Cardiac fibroblast (primary cell): ENCODE measurements at regions not wholly inside any gene's neighbourhood (a gene's known extent, or its start where the extent isn't known, plus 50 kb on each side); places are given as distances from the start of the nearest gene placed in this dataset.

Source experiments
- DNase-seq, 2 donors: peaks; one replicate each; pipeline versions ENCODE4 v3.0.0 to v3.0.0-alpha.2; 2010; ENCODE audit warnings: low read depth in 2 of 2
- H3K4me3 ChIP-seq, 2 donors: replicated peaks in 1 of 2; 1 replicate in 1 of 2; 2 replicates in 1 of 2; pipeline ENCODE4 v1.5.1; 2011; ENCODE audit warnings: low read depth in 2 of 2, low read length in 2 of 2, mild to moderate bottlenecking in 2 of 2, moderate library complexity in 1 of 2
- TF ChIP-seq, protein P1 (sequence below): IDR thresholded peaks from one replicate; pipeline ENCODE4 v1.5.1; 2011; ENCODE audit warnings: low read depth, mild to moderate bottlenecking, low read length, inconsistent platforms

DNA sequence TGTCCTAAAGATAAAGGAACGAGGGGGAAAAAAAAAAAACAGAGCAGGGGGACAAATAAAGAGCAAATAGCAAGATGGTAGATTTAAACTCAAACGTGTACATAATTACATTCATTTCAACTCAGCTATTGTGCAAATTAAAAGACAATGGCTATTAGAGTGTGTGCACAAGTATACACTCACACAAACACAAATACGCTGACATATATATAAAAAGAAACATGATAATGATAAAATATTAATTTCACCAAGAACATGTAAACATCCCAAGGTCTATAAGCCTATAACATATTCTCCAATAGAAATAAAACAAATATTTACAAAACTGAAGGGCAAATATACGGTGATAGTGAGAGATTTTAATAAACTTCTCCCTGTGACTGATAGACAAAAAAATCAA is 1354.9 kb upstream of the GJE1 start:
- H3K4me3 ChIP-seq: no peak overlapping the region
- TF ChIP-seq, protein P1, sequence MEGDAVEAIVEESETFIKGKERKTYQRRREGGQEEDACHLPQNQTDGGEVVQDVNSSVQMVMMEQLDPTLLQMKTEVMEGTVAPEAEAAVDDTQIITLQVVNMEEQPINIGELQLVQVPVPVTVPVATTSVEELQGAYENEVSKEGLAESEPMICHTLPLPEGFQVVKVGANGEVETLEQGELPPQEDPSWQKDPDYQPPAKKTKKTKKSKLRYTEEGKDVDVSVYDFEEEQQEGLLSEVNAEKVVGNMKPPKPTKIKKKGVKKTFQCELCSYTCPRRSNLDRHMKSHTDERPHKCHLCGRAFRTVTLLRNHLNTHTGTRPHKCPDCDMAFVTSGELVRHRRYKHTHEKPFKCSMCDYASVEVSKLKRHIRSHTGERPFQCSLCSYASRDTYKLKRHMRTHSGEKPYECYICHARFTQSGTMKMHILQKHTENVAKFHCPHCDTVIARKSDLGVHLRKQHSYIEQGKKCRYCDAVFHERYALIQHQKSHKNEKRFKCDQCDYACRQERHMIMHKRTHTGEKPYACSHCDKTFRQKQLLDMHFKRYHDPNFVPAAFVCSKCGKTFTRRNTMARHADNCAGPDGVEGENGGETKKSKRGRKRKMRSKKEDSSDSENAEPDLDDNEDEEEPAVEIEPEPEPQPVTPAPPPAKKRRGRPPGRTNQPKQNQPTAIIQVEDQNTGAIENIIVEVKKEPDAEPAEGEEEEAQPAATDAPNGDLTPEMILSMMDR: no peak
- DNase-seq: no peak

DNA sequence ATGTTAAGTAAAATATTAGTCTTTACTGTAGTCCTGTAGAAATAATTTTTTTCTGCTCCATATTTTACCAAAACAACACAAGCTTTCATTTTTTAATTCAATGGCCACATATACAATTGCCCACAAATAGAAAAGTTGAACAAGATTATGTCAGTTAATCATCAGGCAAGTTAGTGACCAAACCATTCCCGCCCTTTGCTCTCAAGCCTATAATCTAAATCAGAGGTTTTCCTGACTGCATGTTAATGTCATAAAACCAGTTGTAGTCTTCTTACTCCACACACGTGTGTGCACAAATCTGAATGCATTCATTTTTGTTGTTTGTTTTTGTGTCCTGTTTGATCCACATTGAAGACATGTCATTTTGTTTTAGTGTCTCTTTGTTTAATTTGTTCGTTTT is 1357.7 kb upstream of the GJE1 start:
- TF ChIP-seq, protein P1: no peak
- H3K4me3 ChIP-seq: no peak overlapping the region
- no peak for DNase-seq

DNA sequence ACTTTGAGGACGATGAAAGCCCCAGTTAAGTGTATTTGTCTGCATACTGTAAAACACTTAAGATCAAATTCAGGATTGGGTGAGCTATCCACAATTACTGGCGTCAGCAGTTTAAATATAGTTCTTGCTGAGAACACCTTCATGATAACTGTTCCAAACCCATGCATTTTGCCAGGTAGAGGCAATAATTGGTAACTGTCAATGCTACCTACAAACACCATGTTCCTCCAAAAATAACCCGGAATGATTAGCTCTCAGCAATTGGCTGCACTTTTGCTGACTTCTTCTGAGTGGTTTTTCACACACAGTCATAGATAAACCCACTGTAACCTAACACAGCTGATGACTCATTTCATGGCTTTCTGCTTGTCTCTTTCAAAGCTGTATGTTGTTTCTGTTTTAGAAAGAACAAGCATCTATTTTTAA is 1358.6 kb upstream of the GJE1 start:
- peak; percentile 78 to 84 for DNase-seq
- H3K4me3 ChIP-seq: no peak overlapping the region
- TF ChIP-seq, protein P1: no peak

DNA sequence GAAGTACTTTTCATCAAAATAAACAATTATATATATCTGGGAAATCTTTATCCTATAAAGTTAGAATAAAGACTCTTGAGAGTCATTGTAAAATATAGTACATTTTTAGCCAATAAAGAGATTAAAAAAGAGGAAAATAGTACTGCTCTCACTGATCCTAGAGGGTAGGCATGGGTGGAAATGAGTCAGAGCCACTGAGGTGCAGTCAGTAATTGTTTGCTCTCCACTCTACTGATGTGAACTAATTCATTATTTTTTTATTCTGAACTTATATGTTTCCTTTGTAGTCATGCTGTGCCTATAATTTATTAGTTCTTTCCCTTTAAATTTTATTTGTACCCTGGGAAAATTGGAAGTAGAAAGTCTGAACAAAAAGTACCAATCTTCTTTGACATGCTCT is 1359.4 kb upstream of the GJE1 start:
- TF ChIP-seq, protein P1: no peak
- no peak overlapping the region for H3K4me3 ChIP-seq
- DNase-seq: peak; percentile 6 to 20

DNA sequence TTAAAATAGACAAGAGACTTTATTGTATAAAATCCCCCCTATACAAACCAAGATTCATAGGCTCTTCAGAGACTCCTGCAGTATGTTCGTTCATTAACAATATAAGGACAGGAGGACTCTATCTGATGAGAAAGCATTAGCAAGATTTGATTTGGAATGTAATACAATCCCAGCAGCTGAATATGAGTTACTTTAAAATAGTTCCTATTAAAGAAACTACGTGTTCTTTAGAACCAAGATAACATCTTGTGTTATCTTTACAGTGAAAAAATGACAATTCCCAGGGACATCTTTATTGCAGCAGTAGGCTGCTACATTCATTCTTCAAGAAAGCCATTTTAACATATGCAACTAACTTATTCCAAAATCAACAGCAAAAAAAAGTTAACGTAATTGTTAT is 1360.1 kb upstream of the GJE1 start:
- TF ChIP-seq, protein P1: no peak
- H3K4me3 ChIP-seq: no peak overlapping the region
- DNase-seq: no peak

DNA sequence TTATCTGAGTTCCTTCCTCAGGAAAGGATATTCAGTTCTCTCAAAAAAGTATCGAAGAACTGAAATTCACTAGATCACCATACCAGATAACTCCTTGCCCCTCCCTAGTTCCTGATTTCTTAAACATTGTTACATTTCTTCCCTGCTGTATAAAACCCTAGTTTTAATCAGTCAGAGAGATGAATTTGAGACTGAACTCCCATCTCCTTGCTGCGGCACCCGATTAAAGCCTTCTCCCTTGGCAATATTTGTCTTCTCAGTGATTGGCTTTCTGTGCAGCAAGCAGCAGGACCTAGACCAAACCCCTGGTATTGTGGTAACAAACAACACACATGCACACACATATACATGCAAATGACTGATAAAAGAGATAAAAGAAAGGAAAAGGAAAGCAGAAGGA is 1364.6 kb upstream of the GJE1 start:
- no peak overlapping the region for H3K4me3 ChIP-seq

DNA sequence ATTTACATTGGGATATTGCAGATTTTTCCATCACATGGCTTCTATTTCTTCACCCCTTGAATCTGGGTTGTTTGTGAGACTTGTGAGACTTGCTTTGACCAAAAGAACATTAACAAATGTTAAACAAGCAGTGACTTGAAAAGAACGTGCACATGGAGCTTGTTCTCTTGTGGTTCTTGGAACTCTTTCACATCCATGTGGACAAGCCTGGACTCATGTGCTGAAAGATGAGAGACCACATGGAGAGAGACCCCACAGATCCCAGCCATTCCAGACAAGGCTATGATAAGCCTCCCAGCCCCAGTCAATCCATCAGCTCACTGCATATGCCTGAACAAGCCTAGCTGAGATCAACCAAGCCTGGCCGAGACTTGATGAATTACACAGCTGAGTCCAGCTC is 1365.7 kb upstream of the GJE1 start:
- H3K4me3 ChIP-seq: no peak overlapping the region
- TF ChIP-seq, protein P1: no peak
- no peak for DNase-seq

More for the DNA sequence above, 1364.6 kb upstream of the GJE1 start:
- TF ChIP-seq, protein P1: no peak
- DNase-seq: no peak
